Fibroblast of lung (primary cell): ENCODE measurements at regions not wholly inside any gene's neighbourhood (a gene's known extent, or its start where the extent isn't known, plus 50 kb on each side); places are given as distances from the start of the nearest gene placed in this dataset.

Source experiments
- CTCF ChIP-seq, 2 donors: IDR thresholded peaks in 1 of 2; conservative IDR thresholded peaks in 1 of 2; 1 replicate in 1 of 2; 2 replicates in 1 of 2; pipeline ENCODE4 v1.5.1; 2011 to 2012; ENCODE audit warnings: low read length in 2 of 2, control low read depth in 1 of 2, inconsistent platforms in 1 of 2, low read depth in 1 of 2, mild to moderate bottlenecking in 1 of 2
- EZH2 ChIP-seq: IDR thresholded peaks from 2 replicates; pipeline ENCODE4 v1.5.1; 2012; ENCODE audit warnings: low read length, control low read depth, mild to moderate bottlenecking; ENCODE audit errors: missing control alignments

GRCh38 chr3:107977221-107978130 lies 113.4 kb downstream of the CD47 start:
- TF ChIP-seq CTCF (conservative IDR thresholded peaks at IDR 0.05 in 1 of 2, IDR thresholded peaks at IDR 0.05 in 1 of 2; ENCODE audit: low read depth in 1 of 2, low read length in 2 of 2) (no peak), EZH2 (no peak)
